GM21390 (cell line): ENCODE measurements at regions not wholly inside any gene's neighbourhood (a gene's known extent, or its start where the extent isn't known, plus 50 kb on each side); places are given as distances from the start of the nearest gene placed in this dataset.
"Not testable (repeated sequence)": the region's sequence is repeated elsewhere in the genome, so short reads cannot be mapped to it uniquely, and the experiment has no call there.

Experiments
- ATAC-seq: cut with Tn5 transposase; IDR thresholded peaks from one replicate; pipeline ENCODE4 v1.9.1; 2021; ENCODE audit not compliant: unreplicated experiment

DNA sequence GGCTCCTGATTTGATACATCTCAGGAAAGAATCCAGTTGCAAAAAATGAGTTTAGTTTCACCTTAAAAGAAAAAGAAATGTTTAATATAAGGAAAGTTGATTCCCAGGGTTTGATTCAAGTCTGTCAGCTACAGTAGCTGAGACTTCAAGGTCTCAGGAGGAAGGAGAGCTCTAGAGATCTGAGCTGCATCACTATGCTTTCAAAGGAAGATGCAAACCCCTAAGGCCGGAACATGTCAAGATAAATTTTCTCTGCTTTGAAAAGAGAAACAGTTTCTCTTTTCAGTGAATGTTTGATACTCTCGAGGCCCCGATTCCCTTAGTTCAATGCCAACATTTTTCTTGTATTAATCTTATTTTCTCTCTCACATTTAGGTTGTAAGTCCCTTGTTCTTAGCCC, 128.6 kb downstream of the RGPD3 start:
- ATAC-seq = no peak

DNA sequence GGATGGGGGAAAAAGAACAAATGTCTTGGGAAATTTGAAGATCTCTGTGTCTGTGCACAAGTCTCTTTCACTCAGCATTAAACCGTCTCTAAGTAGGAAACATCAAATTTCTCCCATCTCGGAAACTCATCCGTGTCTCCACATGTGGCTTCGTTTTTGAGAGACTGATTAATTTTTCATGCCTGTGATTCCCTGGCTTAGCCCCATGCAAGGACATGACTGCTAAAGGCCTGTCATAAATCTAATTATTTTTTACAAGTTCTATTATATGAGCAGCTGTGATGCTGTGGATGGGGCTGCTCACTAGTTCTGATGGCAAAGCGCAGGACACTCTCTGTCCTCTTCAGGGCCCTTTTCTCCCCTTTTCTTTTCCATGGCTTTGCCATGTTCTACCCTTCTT, 129.1 kb downstream of the RGPD3 start:
- ATAC-seq = no peak

DNA sequence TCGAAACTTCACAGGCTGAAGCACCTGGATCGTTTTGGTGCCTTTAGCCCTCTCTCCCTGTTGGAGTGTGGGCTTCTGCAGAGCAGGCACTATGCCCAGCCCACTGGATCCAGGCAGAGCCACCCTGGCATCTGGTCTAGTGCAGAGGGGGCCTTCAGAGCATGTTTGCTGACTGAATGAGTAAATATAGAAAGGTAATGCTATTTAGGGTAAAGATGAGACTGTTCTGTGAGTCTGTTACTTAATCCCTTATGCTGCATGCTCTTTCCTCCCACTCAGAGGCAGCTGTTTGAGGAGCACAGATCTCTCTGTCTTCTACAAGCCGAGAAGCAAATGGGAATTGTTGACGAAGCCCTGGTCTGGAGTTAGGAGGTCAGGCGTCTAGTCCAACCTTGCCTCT, 130.2 kb downstream of the RGPD3 start:
- ATAC-seq = no peak

DNA sequence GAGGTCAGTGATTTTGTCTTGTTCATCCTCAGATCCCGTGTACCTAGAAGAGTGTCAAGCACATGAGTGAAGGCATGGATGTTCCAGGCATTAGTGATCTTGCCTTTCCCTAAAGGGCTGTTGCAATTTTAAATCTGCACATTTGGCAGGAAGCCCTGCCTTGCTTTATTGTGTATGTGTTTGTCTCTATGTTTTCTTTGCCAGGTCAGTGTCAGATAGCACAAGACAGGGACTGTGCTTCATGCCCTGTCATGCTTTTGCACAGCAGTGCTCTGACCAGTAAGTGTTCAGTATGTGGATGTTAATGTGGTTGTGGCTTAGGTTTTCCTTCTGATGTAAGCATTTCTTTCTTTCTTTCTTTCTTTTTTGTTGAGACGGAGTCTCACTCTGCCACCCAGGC, 131.5 kb downstream of the RGPD3 start:
- ATAC-seq = no peak

DNA sequence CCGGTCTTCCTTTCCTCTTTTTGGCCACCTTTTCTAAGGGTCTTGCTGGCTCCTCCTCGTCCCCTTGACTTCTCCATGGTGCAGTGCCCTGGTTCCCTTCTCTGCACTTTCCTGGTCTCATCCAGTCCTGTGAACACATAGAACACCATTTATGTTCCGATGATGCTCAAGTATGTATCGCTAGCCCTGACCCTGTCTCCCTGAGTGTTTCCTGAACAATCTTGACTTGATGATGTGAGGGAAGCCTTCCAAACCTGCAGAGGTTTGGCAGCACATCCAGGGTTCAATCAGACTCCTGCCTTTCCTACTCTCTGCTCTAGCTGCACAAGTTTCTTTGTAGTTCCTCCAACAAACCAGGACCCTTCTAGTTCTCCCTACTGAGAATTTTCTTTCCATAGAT, 132.1 kb downstream of the RGPD3 start:
- ATAC-seq = no peak

DNA sequence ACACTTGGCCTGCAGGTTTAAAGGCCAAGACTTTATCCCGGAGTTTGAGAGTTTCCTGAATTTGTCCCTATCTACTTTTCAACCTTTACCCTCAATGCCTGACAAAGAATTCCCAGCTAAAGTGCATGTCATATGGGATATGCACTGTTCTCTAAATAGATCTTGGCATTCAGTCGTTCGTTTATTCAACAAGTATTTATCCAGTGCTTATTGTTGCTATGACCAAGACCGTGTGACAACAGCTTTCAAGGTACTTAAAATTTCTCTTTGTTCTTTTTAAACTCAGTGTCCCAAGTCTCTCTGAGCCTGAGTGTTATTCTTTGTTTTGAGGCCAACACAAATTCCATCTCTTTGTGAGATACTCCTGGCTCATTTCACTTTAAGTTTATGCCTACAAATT, 133.4 kb downstream of the RGPD3 start:
- no peak for ATAC-seq

DNA sequence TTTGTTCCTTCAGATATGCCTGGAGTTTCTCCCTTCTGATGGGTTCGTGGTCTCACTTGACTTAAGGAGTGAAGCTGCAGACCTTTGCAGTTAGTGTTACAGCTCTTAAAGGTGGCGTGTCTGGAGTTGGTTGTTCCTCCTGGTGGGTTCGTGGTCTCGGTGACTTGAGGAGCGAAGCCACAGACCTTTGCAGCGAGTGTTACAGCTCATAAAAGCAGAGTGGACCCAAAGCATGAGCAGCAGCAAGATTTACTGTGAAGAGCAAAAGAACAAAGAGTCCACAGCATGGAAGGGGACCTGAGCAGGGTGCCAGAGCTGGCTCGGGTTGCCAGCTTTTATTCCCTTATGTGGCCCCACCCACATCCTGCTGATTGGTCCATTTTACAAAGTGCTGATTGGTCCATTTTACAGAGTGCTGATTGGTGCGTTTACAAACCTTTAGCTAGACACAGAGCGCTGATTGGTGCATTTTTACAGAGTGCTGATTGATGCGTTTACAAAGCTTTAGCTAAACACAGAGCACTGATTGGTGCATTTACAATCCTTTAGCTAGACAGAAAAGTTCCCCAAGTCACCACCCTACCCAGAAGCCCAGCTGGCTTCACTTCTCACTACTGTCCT, 134.8 kb downstream of the RGPD3 start:
- not testable (repeated sequence) for ATAC-seq

DNA sequence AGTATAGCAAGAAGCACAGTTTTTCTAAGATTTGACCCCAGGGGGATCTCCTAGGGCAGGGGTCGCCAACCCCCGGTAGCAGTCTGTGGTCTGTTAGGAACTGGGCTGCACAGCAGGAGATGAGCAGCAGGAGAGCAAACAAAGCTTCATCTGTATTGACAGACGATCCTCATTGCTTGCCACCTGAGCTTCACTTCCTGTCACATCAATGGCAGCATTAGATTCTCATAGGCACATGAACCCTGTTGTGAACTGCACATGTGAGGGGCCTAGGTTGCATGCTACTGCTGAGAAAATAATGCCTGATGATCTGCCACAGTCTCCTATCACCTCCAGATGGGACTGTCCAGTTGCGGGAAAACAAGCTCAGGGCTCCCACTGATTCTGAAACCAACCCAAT, 136.2 kb downstream of the RGPD3 start:
- no peak for ATAC-seq

DNA sequence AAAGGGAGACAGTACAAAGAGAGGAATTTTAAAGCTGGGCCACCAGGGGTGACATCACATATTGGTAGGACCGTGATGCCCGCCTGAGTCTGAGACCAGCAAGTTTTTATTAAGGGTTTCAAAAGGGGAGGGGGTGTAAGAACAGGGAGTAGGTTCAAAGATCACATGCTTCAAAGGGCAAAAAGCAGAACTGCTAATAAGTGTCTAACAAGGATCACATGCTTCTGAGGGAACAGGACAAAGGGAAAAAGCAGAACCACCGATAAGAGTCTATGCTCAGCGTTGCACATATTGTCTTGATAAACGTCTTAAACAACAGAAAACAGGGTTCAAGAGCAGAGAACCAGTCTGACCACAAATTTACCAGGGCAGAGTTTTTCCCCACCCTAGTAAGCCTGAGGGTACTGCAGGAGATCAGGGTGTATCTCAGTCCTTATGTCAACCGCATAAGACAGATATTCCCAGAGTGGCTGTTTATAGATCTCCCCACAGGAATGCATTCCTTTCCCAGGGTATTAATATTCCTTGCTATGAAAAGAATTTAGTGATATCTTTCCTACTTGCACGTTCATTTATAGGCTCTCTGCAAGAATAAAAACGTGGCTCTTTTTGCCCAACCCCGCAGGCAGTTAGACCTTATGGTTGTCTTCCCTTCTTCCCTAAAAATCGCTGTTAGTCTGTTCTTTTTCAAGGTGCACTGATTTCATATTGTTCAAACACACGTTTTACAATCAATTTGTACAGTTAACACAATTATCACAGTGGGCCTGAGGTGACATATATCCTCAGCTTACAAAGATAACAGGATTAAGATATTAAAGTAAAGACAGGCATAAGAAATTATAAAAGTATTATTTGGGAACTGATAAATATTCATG, 136.5 kb upstream of the UXS1 start:
- ATAC-seq = not testable (repeated sequence)

DNA sequence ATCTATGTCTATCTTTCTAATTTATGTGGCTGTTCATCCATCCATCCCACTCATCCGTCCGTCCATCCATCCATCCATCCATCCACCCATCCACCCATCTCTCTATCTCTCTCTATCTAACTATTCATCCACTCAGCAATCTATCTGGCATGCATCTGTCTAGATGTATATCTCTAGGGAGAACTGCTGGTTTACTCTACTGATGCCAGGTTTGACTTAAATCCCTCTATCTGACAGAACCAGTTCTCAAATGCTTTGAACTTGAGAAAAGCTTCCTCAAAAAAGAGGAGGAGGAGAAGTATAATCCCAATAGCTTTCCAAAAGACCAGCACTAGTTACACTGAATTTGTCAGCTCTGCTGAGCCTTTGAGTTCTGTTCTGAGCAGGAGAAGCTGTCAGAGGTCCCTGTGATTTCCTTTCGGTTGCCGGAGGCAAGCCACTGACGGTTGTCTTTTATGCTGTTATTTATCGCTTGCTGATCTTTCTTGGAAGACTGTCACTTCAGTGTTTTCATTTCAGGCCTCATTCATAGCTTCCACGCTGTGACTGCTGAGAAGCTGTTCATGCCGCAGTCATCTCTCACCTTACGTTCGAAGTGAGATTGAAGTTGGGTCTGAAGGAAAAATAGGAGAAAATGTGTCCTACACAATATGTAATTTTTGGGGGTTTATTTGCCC, 129.4 kb upstream of the UXS1 start:
- no peak for ATAC-seq

DNA sequence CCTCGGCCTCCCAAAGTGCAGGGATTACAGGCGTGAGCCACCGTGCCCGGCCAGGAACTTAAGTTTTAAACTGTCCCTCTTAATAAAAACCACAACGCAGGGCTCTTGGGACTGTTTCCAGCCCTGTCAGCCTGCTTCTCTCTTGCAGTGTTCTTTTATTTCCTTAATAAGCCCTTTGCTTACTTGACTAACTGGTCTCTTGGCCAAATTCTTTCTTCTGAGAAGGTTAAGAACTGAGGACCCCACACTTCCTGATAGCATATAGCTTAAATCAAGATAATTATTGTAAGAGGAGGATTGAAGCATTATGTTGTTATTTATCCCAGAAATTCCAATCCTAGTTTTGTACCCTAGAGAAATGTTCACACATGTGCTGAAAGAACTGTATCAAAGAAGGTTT, 128.2 kb upstream of the UXS1 start:
- no peak for ATAC-seq

DNA sequence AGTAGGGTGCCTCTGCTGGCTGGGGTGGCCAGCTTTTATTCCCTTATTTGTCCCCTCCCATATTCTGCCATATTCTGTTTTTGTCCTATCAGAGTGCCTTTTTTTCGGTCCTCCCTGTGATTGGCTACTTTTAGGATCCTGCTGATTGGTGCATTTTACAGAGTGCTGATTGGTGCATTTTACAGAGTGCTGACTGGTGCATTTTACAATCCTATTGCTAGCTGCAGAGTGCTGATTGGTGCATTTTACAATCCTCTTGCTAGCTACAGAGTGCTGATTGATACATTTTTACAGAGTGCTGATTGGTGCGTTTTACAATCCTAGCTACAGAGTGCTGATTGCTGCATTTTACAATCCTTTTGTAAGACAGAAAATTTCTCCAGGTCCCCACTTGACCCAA, 126.3 kb upstream of the UXS1 start:
- ATAC-seq = not testable (repeated sequence)

DNA sequence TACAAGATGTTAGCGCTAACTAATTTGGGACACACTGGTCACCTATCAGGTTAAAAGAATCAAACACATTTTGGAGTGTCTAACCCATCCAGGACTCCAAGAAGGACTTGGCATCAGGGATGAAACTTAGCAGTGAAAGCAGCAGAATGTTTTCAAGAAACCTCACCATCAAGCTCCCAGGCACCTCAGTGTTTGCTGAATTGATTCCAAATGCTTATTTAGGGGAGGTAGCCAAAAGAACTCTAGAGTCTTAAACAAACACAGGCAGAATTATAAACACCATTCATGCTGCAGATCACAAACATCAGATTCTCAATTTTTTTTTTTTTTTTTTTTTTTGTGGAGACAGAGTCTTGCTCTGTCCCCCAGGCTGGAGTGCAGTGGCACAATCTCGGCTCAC, 122.8 kb upstream of the UXS1 start:
- no peak for ATAC-seq

DNA sequence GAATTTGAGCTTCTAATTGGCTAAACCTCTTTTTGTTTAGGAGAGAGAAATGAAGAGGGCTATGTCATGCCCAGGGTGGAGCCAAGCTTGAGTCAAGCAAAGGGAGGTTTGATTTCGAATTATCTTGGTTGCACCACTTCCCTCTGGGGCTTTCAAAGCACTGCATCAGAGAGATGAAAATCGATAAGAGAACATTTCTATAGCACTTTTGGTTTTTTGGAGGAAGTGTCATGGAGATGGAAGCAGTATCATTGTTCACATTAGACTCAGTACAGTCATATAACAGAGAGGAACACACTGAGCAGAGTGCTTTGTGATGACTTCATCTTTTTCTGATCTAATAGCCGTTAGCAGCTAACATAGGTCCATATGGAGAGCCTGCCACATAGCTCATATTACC, 120.3 kb upstream of the UXS1 start:
- no peak for ATAC-seq

DNA sequence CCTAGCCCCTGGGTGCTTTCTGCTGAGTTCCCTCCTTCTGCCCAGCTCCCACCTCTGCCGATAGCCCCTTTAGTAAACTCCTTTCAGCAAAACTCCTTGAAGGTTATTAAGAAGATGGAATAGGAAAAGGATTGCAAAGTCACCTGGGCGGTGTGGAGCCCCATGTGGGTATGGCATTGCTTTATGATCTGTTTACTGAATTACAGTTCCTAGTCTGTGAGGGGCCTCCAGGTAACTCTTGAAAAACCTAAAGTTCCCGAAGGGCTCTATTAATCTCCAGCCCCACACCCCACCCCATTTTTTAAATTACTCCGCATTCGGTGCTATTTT, 116.9 kb upstream of the UXS1 start:
- no peak for ATAC-seq

DNA sequence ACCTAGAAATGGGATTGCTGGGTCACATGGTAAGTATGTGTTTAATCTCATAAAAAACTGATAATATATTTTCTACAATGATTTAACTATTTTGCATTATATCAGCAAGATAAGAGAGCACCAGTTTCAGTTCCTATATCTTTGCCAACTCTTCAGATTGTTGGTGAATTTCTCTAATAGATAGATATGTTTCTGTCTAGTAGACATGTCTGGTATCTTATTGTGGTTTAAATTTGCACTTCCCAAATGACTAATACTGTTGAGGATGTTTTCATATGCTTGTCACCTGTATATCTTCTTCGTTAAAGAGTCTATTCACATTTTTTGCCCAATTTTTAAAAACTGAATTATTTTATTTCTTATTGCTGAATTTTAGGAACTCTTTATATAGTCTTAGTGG, 113.8 kb upstream of the UXS1 start:
- no peak for ATAC-seq

DNA sequence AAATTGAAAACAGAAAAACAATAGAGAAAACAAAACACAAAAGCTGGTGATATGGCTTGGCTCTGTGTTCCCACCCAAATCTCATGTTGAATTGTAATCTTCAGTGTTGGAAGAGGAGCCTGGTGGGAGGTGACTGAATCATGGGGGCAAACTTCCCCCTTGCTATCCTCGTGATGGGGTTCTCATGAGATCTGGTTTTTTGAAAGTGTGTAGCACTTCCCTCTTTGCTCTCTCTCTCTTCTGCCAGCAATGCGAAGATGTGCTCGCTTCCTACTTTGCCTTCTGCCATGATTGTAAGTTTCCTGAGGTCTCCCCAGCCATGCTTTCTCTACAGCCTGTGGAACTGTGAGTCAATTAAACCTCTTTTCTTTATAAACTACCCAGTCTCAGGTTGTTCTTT, 112.3 kb upstream of the UXS1 start:
- no peak for ATAC-seq

DNA sequence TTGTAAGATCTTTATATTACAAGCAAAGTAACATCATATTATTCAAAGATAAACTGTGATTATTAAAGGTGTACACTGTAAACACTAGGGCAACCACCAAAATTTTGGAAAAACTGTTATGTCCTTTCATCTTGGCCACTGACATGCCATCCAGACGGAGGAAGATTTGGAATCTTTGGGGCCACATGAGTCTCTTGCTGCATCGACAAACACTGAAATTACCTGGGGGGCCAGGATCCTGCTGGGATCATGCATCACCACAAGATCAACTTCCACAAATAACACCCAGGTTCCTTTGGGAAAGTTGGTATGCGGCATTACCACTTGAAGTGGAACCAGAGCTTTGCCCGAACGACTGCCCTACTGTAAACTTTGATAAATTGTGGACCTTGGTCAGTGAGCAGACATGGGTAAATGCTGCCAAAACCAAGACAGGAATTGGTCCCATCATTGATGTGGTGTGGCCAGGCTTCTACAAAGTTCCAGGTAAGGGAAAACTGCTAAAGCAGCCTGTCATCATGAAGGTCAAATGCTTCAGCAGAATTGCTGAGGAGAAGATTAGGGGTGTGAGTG, 110.6 kb upstream of the UXS1 start:
- ATAC-seq = no peak

DNA sequence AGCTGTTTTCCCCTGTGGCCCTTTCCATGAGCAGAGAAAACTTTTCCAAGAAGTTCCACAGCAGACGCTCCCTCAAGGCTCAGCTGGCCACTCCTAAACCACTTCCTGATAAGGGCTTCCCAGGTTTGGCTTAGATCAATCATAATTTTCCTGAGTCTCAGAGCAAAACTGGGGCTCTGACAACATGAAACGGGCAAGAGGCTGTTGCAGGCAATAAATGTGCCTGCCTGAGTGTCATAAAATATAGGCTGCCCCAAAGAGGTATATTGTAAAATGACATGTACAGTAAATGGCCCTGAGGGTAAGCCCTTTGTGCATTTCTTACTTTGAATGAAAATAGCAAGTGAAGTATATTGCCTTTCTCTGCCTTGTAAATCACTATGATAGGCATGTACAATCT, 105.6 kb upstream of the UXS1 start:
- no peak for ATAC-seq

DNA sequence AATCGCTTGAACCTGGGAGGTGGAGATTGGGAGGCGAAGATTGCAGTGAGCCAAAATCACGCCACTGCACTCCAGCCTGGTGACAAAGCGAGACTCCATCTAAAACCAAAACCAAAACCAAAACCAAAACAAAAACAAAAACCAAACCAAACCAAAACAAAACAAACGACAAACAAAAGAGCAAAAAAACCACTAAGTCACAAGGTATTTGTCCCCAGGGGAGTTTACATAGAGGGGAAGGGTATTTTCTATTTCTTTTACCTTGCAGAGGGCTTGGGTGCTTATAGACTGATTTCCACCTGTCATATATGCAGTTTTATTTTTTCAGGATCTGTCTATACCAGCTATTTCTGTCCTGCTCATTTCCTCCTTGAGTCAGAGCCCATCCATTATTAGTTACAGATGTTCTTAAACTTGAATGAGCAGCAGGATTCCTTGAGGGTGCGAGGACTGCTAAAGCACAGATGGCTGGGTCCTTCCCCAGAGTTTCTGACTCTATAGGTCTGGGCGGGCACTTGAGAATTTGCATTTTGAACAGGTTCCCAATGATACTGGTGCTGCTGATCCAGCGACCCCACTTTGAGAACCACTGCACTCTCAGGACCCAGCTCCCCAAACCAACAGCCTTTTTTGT, 102.2 kb upstream of the UXS1 start:
- no peak for ATAC-seq

DNA sequence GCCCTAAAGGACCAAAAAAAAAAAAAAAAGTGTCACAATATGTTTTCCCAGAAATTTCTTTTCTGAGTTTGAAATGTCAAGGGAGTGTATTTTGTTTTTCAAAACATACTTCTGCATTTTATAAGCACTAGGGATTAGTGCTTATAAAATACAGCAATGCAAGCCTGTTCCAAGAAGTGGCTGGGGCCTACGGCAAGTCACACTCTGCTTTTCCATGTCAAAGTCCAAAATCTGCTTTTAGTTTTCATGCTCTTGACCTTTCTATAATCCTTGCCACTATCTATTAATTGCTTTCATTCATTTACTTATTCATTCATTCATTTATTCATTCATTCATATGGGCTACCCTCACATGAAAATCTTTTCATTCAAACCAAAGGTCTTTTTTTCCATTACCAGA, 100.1 kb upstream of the UXS1 start:
- ATAC-seq = no peak
